Mesothelial cell of epicardium (in vitro differentiated cells): ENCODE measurements at regions not wholly inside any gene's neighbourhood (a gene's known extent, or its start where the extent isn't known, plus 50 kb on each side); places are given as distances from the start of the nearest gene placed in this dataset.

Experiments used
- DNase-seq, 2 experiments: peaks; one replicate each; pipeline ENCODE4 v3.0.0; 2021; ENCODE audit warnings: low spot score in 2 of 2; ENCODE audit not compliant: unreplicated experiment in 2 of 2
- H3K27ac Mint-ChIP-seq: 2 replicates; pipeline ENCODE4 v1.8.0; 2021; ENCODE audit warnings: mixed read lengths
- H3K27me3 Mint-ChIP-seq: 2 replicates; pipeline ENCODE4 v1.8.0; 2021; ENCODE audit warnings: low read depth, mixed read lengths
- H3K36me3 Mint-ChIP-seq: 2 replicates; pipeline ENCODE4 v1.8.0; 2021; ENCODE audit warnings: mixed read lengths
- H3K4me1 Mint-ChIP-seq: 2 replicates; pipeline ENCODE4 v1.8.0; 2021; ENCODE audit warnings: mixed read lengths
- H3K4me3 Mint-ChIP-seq: 2 replicates; pipeline ENCODE4 v1.8.0; 2021; ENCODE audit warnings: mild to moderate bottlenecking, moderate library complexity, mixed read lengths
- H3K9me3 Mint-ChIP-seq: 2 replicates; pipeline ENCODE4 v1.8.0; 2021; ENCODE audit warnings: mixed read lengths
- TF ChIP-seq, protein P1 (sequence below): fragments of 200-600 bp; sonication (generic); IDR thresholded peaks from one replicate; pipeline ENCODE4 v1.5.0; 2021; ENCODE audit warnings: antibody characterized with exemption; ENCODE audit not compliant: unreplicated experiment

DNA sequence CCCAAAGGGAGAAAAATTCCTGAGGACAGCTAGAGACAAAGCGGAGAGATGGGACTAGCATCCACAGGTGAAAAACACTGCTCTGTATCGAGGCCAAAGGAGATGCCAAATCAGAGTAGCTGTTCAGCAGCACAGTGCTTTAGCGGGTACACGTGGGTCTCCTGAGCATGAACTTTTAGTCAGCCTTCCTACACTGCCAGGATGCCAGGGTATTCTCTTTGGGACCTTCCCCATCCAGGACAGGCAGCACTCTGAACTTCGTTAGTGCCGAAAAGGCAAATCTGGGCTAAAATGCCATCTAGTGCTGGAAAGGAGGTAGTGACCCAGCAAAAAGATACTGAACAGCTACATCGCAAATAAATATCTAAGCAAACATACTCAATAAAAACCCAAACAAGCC, 64.9 kb downstream of the C6orf58 start:
- Mint-ChIP-seq H3K27me3 (peaks cover 45% of the 10 kb centered on the region), H3K27ac (no peak overlapping the region), H3K9me3 (peaks cover 14% of the 10 kb centered on the region), H3K4me1 (no peaks in the 10 kb centered on the region), H3K36me3 (peaks cover 2% of the 10 kb centered on the region), H3K4me3 (no peak overlapping the region)
- TF ChIP-seq, protein P1, sequence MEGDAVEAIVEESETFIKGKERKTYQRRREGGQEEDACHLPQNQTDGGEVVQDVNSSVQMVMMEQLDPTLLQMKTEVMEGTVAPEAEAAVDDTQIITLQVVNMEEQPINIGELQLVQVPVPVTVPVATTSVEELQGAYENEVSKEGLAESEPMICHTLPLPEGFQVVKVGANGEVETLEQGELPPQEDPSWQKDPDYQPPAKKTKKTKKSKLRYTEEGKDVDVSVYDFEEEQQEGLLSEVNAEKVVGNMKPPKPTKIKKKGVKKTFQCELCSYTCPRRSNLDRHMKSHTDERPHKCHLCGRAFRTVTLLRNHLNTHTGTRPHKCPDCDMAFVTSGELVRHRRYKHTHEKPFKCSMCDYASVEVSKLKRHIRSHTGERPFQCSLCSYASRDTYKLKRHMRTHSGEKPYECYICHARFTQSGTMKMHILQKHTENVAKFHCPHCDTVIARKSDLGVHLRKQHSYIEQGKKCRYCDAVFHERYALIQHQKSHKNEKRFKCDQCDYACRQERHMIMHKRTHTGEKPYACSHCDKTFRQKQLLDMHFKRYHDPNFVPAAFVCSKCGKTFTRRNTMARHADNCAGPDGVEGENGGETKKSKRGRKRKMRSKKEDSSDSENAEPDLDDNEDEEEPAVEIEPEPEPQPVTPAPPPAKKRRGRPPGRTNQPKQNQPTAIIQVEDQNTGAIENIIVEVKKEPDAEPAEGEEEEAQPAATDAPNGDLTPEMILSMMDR, result peak; percentile 45
- no peak for DNase-seq
